ENCODE measurements at regions not wholly inside any gene's neighbourhood (a gene's known extent, or its start where the extent isn't known, plus 50 kb on each side); places are given as distances from the start of the nearest gene placed in this dataset.

DNA sequence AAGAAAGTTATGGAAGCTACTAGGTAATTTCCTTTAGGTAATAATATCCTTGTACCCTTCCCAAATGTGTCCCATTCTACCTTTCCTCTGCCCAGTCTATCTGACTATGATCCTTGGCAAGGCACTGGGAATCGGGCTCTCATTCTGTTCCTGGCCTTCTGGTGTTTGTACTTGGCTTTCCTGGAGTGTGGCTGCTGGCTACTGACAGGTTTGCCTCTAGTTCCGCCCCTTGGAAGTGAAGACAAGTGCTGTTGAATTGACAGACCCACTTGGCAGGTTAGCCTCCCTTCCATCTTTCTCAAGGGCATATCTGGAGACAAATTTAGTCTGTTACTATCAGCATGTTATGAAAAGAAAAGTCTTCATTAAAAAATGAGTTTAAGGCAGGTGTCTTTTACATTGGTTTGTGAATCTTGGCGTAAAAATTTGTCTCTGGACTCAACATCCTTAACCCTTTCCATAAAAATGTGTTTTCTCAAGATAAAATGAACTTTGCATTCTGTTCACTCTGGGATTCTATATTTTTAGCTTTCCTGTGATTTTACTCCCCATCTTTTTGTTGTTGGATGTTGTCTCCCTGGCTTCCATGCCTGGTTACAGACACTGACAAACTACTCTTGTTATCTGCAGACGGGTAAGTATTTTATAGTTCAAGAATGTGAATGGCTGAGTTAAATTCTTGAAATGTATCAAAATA, 287.4 kb upstream of the PDGFD start (continued):
- TF ChIP-seq ZNF282 (IDR thresholded peaks at IDR 0.05; ENCODE audit: partially characterized antibody) = no peak
- TF ChIP-seq HES4 (CRISPR knock-in tag; IDR thresholded peaks at IDR 0.05; ENCODE audit: borderline replicate concordance) = no peak
- TF ChIP-seq NPAS2 (CRISPR knock-in tag; IDR thresholded peaks at IDR 0.05; ENCODE audit: borderline replicate concordance) = no peak

DNA sequence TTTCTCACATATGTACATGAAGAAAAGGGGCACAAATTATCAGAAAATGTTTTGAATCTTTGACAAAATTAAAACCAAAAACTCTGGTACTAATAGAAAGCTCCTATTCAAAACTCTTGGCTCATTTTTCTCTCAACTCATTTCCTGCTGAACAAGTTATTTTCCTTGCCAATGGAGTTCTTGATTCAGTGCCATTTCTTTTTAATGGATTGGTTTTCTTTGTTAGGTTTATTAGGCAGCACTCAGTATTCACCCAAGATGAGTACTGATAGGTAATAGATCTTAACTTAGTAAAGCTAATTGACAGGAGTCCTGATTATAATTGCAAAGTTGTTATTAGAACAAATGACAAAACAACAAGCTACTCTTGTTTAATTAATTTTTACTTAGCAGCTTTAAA, 279.4 kb upstream of the PDGFD start:
- no peak for FAIRE-seq
- intact Hi-C loops (cut with micrococcal nuclease; ENCODE audit: unreplicated experiment) = no loop called here
- TF ChIP-seq, protein P1, sequence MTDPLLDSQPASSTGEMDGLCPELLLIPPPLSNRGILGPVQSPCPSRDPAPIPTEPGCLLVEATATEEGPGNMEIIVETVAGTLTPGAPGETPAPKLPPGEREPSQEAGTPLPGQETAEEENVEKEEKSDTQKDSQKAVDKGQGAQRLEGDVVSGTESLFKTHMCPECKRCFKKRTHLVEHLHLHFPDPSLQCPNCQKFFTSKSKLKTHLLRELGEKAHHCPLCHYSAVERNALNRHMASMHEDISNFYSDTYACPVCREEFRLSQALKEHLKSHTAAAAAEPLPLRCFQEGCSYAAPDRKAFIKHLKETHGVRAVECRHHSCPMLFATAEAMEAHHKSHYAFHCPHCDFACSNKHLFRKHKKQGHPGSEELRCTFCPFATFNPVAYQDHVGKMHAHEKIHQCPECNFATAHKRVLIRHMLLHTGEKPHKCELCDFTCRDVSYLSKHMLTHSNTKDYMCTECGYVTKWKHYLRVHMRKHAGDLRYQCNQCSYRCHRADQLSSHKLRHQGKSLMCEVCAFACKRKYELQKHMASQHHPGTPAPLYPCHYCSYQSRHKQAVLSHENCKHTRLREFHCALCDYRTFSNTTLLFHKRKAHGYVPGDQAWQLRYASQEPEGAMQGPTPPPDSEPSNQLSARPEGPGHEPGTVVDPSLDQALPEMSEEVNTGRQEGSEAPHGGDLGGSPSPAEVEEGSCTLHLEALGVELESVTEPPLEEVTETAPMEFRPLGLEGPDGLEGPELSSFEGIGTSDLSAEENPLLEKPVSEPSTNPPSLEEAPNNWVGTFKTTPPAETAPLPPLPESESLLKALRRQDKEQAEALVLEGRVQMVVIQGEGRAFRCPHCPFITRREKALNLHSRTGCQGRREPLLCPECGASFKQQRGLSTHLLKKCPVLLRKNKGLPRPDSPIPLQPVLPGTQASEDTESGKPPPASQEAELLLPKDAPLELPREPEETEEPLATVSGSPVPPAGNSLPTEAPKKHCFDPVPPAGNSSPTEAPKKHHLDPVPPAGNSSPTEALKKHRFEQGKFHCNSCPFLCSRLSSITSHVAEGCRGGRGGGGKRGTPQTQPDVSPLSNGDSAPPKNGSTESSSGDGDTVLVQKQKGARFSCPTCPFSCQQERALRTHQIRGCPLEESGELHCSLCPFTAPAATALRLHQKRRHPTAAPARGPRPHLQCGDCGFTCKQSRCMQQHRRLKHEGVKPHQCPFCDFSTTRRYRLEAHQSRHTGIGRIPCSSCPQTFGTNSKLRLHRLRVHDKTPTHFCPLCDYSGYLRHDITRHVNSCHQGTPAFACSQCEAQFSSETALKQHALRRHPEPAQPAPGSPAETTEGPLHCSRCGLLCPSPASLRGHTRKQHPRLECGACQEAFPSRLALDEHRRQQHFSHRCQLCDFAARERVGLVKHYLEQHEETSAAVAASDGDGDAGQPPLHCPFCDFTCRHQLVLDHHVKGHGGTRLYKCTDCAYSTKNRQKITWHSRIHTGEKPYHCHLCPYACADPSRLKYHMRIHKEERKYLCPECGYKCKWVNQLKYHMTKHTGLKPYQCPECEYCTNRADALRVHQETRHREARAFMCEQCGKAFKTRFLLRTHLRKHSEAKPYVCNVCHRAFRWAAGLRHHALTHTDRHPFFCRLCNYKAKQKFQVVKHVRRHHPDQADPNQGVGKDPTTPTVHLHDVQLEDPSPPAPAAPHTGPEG (CRISPR knock-in tag; IDR thresholded peaks at IDR 0.05) = no peak
- TF ChIP-seq CHCHD3 (CRISPR knock-in tag; IDR thresholded peaks at IDR 0.05) (no peak), SRY (CRISPR knock-in tag; IDR thresholded peaks at IDR 0.05) (no peak), ZNF564 (CRISPR knock-in tag; IDR thresholded peaks at IDR 0.05) (no peak), ZNF33B (CRISPR knock-in tag; IDR thresholded peaks at IDR 0.05) (no peak), KLF13 (CRISPR knock-in tag; IDR thresholded peaks at IDR 0.05) (no peak), SMARCC2 (IDR thresholded peaks at IDR 0.05) (no peak), FLYWCH1 (CRISPR knock-in tag; IDR thresholded peaks at IDR 0.05) (no peak), REL (CRISPR knock-in tag; conservative IDR thresholded peaks at IDR 0.05) (no peak)
- TF ChIP-seq, protein P2, sequence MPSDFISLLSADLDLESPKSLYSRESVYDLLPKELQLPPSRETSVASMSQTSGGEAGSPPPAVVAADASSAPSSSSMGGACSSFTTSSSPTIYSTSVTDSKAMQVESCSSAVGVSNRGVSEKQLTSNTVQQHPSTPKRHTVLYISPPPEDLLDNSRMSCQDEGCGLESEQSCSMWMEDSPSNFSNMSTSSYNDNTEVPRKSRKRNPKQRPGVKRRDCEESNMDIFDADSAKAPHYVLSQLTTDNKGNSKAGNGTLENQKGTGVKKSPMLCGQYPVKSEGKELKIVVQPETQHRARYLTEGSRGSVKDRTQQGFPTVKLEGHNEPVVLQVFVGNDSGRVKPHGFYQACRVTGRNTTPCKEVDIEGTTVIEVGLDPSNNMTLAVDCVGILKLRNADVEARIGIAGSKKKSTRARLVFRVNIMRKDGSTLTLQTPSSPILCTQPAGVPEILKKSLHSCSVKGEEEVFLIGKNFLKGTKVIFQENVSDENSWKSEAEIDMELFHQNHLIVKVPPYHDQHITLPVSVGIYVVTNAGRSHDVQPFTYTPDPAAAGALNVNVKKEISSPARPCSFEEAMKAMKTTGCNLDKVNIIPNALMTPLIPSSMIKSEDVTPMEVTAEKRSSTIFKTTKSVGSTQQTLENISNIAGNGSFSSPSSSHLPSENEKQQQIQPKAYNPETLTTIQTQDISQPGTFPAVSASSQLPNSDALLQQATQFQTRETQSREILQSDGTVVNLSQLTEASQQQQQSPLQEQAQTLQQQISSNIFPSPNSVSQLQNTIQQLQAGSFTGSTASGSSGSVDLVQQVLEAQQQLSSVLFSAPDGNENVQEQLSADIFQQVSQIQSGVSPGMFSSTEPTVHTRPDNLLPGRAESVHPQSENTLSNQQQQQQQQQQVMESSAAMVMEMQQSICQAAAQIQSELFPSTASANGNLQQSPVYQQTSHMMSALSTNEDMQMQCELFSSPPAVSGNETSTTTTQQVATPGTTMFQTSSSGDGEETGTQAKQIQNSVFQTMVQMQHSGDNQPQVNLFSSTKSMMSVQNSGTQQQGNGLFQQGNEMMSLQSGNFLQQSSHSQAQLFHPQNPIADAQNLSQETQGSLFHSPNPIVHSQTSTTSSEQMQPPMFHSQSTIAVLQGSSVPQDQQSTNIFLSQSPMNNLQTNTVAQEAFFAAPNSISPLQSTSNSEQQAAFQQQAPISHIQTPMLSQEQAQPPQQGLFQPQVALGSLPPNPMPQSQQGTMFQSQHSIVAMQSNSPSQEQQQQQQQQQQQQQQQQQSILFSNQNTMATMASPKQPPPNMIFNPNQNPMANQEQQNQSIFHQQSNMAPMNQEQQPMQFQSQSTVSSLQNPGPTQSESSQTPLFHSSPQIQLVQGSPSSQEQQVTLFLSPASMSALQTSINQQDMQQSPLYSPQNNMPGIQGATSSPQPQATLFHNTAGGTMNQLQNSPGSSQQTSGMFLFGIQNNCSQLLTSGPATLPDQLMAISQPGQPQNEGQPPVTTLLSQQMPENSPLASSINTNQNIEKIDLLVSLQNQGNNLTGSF (CRISPR knock-in tag; IDR thresholded peaks at IDR 0.05) = no peak

More for the DNA sequence above, 279.4 kb upstream of the PDGFD start:
- Histone ChIP-seq H3K27me3 (ENCODE audit: control insufficient read depth in 1 of 2, insufficient read depth in 2 of 2, low read length in 2 of 2) (no peaks in the 10 kb centered on the region), H3K4me2 (ENCODE audit: low read depth, low read length) (no peak overlapping the region), H3K9ac (ENCODE audit: insufficient read depth, low read depth, low read length) (no peak overlapping the region), H3K9me3 (ENCODE audit: low read length) (no peaks in the 10 kb centered on the region), H2AFZ (ENCODE audit: low read length) (no peak overlapping the region), H3K4me1 (ENCODE audit: insufficient read depth, low read length) (no peaks in the 10 kb centered on the region), H3K79me2 (ENCODE audit: insufficient read depth, low read length) (no peaks in the 10 kb centered on the region), H3K36me3 (replicated peaks in 1 of 2; ENCODE audit: control insufficient read depth in 1 of 2, insufficient read depth in 2 of 2, low read length in 2 of 2) (no peaks in the 10 kb centered on the region), H4K20me1 (ENCODE audit: insufficient read depth, low read length) (no peaks in the 10 kb centered on the region), H3K27ac (ENCODE audit: extremely low read length, insufficient read depth, low read length) (no peak overlapping the region), H3K4me3 (replicated peaks in 1 of 3; ENCODE audit: insufficient read depth in 1 of 3, low read depth in 2 of 3, low read length in 3 of 3) (no peak overlapping the region)
- DNase-seq (ENCODE audit: low spot score) (no peak), ATAC-seq (no peak)
- no TSS peak for BruUV-seq (replicated peaks)
- POLR2A ChIA-PET = no interaction called here
- CTCF ChIA-PET (ENCODE audit: low intra/inter-chr PET ratio, low total read pairs) = no interaction called here
- in situ Hi-C loops (cut with HindIII; ENCODE audit: extremely low pct_ligation_motif_present, low pct_unique_long_range_greater_than_20kb) = no loop called here
